CD4-positive, alpha-beta T cell treated with Interleukin-10 for 1 hour (primary cell): ENCODE measurements at regions not wholly inside any gene's neighbourhood (a gene's known extent, or its start where the extent isn't known, plus 50 kb on each side); places are given as distances from the start of the nearest gene placed in this dataset.

Experiments used
- DNase-seq: peaks from one replicate; pipeline ENCODE4 v3.0.0-alpha.2; 2020

- DNase-seq = no peak
Observed at GRCh38 chrY:14139521-14139920, 83.5 kb downstream of the VCY1B start.

- no peak for DNase-seq
Observed at GRCh38 chrY:14145614-14146013, 89.6 kb downstream of the VCY1B start.

- DNase-seq = peak; percentile 0
Observed at GRCh38 chrY:14182776-14183175, 126.7 kb downstream of the VCY1B start.

GRCh38 chrY:14222014-14222413 lies 166.0 kb downstream of the VCY1B start:
- no peak for DNase-seq

- no peak for DNase-seq
Observed at GRCh38 chrY:14231703-14232102, 175.7 kb downstream of the VCY1B start.

GRCh38 chrY:14235070-14235469 lies 179.0 kb downstream of the VCY1B start:
- DNase-seq = no peak

- DNase-seq = no peak
Observed at GRCh38 chrY:14238277-14238676, 182.2 kb downstream of the VCY1B start.

GRCh38 chrY:14246948-14247347 lies 190.9 kb downstream of the VCY1B start:
- no peak for DNase-seq

- DNase-seq = no peak
Observed at GRCh38 chrY:14248878-14249576, 193.0 kb downstream of the VCY1B start.

- DNase-seq = peak; percentile 47
Observed at GRCh38 chrY:14255965-14256816, 200.2 kb downstream of the VCY1B start.

GRCh38 chrY:14256817-14257168 lies 200.8 kb downstream of the VCY1B start:
- no peak for DNase-seq

- DNase-seq = no peak
Observed at GRCh38 chrY:14277029-14277428, 221.0 kb downstream of the VCY1B start.

- no peak for DNase-seq
Observed at GRCh38 chrY:14290656-14291375, 233.5 kb upstream of the NLGN4Y start.

GRCh38 chrY:14292382-14292781 lies 231.9 kb upstream of the NLGN4Y start:
- DNase-seq = no peak

GRCh38 chrY:14300775-14301174 lies 223.6 kb upstream of the NLGN4Y start:
- DNase-seq = peak; percentile 21

- DNase-seq = no peak
Observed at GRCh38 chrY:14301552-14301951, 222.8 kb upstream of the NLGN4Y start.

GRCh38 chrY:14328677-14329345 lies 195.5 kb upstream of the NLGN4Y start:
- peak; percentile 10 for DNase-seq

GRCh38 chrY:14330362-14330761 lies 194.0 kb upstream of the NLGN4Y start:
- DNase-seq = no peak

- DNase-seq = no peak
Observed at GRCh38 chrY:14339524-14339923, 184.8 kb upstream of the NLGN4Y start.

- peak; percentile 81 for DNase-seq
Observed at GRCh38 chrY:14340459-14341143, 183.7 kb upstream of the NLGN4Y start.

GRCh38 chrY:14344648-14345333 lies 179.5 kb upstream of the NLGN4Y start:
- peak; percentile 78 for DNase-seq

GRCh38 chrY:14351590-14351989 lies 172.7 kb upstream of the NLGN4Y start:
- no peak for DNase-seq
